NCI-H446 treated with DMSO at 0.1 percent for 48 hours (cell line): ENCODE measurements at regions not wholly inside any gene's neighbourhood (a gene's known extent, or its start where the extent isn't known, plus 50 kb on each side); places are given as distances from the start of the nearest gene placed in this dataset.
A peak's percentile ranks its signal among the peaks of the same experiment; 100 is the strongest.
"Not testable (repeated sequence)": the region's sequence is repeated elsewhere in the genome, so short reads cannot be mapped to it uniquely, and the experiment has no call there.

Source experiments
- DNase-seq: peaks from one replicate; lab custom pipeline; 2025; lab: John Stamatoyannopoulos, UW

DNA sequence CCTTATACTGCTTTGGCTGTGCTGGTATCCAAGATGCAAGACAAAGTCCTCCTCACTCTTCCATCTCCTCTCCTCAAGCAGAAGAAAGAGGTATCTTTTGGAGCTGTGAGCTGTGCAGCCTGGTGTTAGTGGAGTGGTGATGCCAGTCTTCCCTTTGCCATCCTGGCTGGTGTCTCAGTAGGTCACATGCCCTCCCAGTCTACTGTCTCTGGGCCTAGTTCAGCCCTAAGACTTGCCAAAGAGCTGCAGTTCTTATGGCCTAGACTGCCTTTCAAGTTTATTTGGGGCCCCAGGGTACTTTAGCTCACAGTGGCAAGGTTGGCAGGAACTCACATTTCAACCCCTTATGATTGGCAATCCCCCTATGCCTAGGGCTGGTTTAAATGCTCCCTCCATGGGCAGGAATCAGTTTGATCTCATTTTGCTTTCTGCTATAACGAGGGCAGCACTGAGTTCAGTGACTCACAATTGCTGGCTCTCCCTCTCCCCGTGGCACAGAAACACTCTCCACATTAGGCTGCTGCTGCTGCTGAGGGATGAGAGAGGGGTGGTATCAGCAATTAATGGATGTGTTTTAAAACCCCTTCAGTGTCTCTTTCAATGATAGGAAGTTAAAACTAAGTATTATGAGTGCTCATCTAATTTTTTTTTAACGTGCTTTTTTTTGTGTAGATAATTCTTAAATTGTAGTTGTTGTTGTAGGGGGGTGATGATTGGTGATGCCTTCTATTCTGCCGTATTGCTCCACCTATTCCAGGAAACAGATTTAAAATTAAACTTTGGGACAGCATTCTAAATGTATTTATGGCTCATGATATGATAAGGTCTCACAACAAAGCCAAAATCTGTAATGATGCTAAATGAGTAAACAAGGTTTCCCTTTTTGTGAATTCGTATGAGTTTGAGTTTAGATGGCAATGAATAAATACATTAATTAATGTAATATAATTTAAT is 1295.0 kb downstream of the JRKL start:
- DNase-seq: peak; percentile 22

- DNase-seq: no peak
Observed at GRCh38 chr11:97685695-97686094, 1295.9 kb downstream of the JRKL start.

DNA sequence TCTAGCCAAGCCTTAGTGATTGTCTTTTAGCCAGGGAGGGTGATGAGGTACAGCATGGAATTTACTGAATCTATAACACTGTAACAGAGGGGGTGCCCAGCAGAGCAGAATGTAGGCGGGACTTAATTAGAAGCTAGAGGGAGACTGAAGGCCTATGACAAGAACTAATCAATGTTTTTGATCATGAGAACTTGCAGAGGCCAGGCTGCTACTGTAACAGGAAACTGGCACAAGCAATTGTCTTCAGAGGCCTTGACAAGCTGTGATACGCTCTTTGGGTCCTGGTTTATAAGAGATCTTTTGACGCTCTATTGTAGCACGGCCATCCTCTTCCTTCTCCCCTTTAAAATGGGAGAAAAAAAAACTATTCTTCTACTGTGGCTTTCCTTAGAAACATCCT is 1297.3 kb downstream of the JRKL start:
- DNase-seq: no peak

GRCh38 chr11:97691061-97691460 is 1301.2 kb downstream of the JRKL start:
- no peak for DNase-seq

DNA sequence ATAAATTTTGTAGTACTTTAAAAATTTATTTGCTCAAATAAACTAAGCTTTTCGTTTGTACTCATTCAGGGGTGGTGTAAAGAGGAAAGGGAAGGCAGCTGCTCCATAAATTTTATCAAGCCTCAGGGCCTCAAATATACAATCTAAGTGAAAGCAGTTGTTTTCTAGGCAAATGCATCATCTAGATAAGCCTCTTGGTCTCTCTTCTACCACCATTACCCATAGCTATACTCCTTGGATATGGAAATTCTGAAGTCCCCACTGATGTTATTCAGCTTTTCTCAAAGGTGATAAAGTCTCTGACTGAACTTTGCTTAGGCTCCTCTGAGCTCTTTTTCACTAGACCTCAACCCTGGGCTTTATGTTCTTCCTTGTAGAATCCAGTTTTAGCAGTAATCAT is 1313.1 kb downstream of the JRKL start:
- no peak for DNase-seq

DNA sequence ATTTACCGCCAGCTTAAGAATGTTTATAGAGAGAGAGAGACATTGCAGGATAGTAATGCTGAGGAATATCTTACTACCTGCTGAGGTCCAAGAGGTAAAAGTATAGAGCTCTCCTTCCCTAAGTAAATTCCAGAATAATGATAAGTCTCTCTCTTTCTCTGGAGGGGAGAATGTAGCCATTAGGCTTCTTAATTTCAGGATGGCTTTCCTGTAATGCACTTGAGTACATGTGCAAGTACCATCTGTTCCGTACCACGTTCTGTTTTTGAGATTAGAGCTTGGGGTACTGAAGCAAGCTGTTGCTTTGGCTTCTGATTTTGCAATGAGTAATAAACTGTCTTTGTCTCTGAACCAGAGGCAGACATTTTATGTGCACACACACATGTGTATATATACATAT is 1314.0 kb downstream of the JRKL start:
- DNase-seq: peak; percentile 80

GRCh38 chr11:97705441-97705840 is 1315.3 kb upstream of the CNTN5 start:
- DNase-seq: not testable (repeated sequence)

DNA sequence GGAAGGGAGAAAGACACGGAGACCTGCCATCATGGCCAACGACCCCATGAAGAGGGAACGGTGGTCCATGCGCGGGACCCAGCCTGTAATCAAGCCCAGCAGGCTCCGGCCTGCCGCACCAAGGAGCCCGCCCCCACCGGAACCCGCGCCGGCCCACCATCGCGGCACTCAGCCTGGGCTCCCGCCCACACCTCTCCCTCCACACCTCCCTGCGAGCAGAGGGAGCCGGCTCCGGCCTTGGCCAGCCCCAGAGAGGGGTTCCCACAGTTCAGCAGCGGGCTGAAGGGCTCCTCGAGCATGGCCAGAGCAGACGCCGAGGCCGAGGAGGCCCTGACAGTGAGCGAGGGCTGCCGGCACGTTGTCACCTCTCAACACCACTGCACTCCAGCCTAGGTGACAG is 1302.8 kb upstream of the CNTN5 start:
- no peak for DNase-seq

DNA sequence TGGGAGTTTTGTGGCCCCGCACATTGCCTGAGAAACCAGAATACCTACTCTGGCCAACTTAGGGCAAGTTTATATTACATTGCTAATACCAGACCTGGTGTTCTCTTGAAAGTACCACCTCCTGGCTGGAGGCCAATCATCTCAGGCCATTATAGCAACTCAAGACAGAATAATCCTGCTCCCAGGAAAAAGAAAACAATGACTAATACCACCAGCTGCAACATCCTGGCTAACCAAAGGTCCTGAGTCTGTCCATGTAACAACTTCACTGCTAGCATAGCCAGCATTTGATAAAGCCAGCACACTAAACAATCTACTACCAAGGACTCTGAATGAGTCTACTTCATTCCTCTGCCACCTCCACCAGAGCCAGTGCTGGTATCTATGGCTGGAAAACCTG is 1298.7 kb upstream of the CNTN5 start:
- DNase-seq: peak; percentile 73

DNA sequence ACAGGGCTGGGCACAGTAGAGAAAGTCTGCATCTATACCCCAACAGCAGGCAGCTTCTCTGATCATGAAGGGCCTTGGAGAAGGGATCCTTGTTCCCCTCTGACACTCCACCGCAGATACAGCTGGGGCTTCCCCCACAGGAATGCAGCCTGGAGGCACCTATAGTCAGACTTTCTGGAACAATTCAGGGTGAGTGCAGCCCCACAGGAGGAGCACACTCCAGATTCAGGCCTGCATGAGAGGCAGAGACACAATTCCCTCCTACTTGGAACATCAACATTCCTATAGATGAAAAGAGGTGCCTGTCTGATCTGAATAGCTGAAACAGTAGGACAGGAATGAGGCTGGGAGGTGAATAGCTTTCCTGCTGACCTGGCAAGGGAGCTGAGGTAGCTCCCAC is 1298.0 kb upstream of the CNTN5 start:
- no peak for DNase-seq

DNA sequence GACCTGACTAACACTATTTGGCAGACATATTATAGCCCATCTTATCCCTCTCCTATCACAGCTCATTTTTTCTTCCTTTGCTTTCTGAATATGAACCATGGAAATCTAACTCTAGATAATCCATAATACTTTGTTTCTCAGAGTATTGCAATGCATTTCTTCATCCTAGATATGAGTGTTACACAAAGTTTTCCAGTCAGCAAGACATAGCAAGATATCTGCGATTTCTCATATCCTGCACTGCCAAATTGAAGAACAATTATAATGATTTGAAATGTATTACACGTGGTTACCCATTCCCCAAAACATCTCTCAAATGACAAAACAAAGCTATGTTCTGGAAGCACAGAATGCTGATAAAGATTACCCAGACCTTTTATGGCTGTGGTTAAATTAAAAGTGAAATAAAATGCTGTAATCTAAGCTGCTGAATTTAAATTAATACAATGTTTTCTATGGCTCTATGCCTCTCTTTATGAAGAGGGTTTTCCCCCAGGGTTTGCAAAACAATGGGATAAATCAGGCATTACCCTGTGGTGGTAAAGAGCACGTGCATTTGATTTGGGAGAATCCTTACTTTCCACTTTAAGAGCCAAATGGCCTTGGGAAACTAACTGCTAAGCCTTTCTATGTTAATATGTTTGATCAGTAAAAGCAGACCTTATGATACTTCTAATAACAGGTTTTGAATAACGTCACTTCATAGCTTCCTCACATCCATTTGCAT is 1291.0 kb upstream of the CNTN5 start:
- no peak for DNase-seq

DNA sequence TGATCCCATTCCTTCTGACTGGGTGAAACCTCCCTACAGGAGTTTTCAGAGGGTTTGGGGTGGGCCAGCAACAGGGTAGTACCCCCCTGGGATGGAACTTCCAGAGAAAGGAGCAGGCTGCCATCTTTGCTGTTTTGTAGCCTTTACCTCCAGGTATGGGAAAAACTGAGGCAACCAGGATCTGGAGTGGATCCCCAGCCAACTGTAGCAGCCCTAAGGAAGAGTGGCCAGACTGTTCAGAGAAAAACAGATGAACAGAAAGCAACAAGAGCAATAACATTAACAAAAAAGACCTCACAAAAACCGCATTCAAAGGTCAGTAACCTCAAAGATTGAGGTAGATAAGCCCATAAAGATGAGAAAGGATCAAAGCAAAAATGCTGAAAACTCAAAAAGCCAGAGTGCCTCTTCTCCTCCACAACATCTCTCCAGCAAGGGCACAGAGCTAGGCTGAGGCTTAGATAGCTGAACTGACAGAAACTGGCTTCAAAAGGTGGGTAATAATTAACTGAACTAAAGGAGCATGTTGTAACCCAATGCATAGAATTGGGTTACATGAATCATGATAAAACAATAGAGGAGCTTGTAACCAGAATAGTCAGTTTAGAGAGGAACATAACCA is 1288.6 kb upstream of the CNTN5 start:
- DNase-seq: no peak

DNA sequence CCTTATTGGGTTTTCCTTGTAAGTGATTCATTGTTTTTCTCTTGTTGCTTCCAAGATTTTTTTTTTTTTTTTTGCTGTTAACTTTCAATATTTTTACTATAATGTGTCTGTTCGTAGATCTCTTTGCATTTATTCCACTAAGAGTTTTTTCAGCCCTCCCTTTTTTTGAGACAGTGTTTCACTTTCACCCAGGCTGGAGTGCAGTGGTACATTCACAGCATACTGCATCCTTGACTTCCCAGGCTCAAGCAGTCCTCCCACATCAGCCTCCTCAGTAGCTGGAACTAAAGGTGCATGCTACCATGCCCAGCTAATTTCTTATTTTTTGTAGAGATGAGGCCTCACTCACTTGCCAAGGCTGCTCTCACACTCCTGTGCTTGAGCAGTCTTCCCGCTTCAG is 1282.0 kb upstream of the CNTN5 start:
- no peak for DNase-seq

DNA sequence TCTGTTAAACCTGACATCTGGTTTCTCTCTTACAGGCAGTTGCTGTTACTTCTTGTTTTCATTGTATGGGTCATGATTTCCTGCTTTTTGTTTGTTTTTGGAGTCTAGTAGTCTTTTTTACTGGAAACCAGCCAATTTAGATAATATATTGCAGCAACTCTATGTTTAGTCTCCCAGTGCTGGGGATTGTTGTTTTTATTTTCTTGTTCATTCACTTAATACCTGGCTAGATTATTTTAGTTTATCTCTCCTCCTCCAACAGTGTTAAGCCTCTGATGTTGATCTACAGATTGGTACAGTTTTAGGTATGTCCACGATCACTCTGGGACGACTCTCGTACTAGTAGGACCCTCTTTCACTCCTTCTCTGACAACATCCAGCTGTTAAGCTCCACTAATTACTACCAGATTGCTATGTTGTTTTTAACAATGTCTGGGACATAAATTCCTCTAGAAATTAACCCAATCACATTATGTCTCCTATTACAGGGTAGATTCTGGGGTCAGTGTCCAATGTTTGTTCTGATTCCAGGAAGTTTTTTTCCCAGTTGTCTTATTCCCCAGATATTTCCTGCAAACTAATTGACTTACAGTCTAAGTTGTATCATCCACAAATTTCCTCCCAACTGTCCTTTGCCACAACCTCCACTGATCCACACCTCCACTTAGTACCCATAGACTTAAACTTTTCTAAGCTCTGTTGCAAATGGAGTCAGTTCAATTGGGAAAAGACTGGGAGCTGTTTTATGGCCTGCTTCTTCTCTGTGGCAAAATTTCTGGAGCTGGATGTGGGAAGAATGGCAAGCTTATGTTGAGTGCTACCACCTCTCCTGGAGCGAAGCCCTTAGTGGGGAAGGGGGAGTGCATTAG is 1280.6 kb upstream of the CNTN5 start:
- DNase-seq: peak; percentile 42

- no peak for DNase-seq
Observed at GRCh38 chr11:97740801-97741151, 1280.0 kb upstream of the CNTN5 start.

DNA sequence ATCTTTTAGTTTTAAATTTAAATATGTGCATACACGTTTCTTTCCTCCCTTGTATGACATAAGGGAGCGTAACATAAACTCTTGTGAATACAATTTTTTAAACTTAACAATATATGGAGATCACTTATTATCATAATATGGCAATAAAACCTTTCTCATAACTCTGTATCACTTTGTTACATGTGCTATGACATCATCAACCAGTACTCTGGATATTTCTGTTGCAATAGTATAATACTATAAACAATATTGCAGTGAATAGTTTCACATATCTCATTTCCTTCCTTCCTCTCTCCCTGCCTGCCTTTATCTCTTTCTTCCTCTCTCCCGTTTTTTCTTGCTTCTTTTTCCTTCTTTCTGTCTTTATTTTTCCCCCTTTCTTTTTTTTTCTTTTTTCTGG is 1278.0 kb upstream of the CNTN5 start:
- DNase-seq: no peak

DNA sequence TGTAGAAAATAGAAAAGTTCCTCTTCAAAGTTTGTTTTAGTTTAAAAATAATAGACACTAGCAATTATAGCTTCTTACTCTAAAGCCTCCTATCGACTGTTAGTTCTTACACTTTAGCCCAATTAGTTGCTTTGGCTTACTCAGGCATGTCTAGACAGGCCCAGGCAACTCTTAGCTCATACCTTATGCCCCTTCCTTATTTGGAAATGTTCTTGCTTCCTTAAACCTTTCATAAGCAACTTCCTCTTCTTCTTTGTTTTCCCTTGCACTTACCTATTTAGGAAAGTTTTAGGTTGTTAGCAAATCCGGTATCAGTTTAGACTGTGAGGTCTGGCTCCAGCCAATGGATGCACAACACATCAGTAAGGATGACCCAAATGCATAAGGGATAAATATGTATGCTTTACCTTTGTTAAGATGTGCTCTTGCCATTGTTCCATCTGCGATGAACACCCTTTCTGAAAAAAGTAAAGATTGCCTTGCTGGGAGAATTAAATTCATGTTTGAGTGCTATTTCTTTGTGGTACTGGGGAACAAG is 1277.5 kb upstream of the CNTN5 start:
- DNase-seq: no peak

DNA sequence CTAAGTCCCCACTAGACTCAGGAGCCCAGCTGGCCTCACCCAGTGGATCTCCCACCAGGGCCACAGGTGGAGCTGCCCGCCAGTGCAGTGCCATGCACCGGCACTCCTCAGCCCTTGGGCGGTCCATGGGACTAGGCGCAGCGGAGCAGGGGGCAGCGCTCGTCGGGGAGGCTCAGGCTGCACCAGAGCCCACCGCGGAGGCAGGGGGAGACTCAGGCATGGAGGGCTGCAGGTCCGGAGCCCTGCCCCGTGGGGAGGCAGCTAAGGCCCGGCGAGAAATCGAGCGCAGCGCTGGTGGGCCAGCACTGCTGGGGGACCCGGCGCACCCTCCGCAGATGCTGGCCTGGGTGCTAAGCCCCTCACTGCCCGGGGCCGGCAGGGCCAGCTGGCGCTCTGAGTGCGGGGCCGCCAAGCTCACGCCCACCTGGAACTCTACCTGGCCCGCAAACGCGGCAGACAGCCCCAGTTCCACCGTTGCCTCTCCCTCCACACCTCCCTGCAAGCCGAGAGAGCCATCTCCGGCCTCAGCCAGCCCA is 1275.2 kb upstream of the CNTN5 start:
- DNase-seq: no peak

DNA sequence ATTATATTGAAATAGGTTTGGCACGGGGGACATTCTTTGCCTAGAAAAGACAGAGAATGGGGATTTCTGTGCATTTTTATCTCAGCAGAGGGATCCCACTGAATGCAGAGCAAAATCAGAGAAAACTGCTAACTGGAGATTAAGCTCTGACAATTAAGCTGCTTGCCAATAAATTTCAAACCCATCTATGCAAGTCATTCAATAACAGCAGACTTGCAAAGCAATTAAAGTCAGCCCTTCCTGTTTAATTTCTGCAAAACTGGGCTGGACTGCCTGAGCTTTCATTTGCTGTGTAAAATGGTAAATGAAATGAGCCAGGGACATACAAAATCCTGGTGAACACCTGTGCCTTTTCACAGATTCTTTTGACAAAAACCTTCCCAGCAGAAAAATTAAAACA is 1273.9 kb upstream of the CNTN5 start:
- DNase-seq: peak; percentile 44

- peak; percentile 90 for DNase-seq
Observed at GRCh38 chr11:97751405-97751804, 1269.3 kb upstream of the CNTN5 start.

- peak; percentile 44 for DNase-seq
Observed at GRCh38 chr11:97751952-97752351, 1268.8 kb upstream of the CNTN5 start.
